ENCODE measurements at regions not wholly inside any gene's neighbourhood (a gene's known extent, or its start where the extent isn't known, plus 50 kb on each side); places are given as distances from the start of the nearest gene placed in this dataset.

- H3K4me1 ChIP-seq (ENCODE audit: insufficient read depth, low read length) = no peaks in the 10 kb centered on the region
- peak in 1 of 5 donors; percentile 4 for DNase-seq
- Mint-ChIP-seq H3K36me3 (no peaks in the 10 kb centered on the region), H3K4me3 (no peak overlapping the region), H3K9me3 (no peaks in the 10 kb centered on the region), H3K27ac (peak overlapping the region in 1 of 8 donors; percentile 17), H3K4me1 (peaks cover 6 to 11% (median 9%) of the 10 kb centered on the region in 3 donors), H3K27me3 (peaks cover 0 to 5% of the 10 kb centered on the region in 2 donors)
- no peak overlapping the region for H3K4me3 ChIP-seq (ENCODE audit: low read length)
- ChIA-PET POLR2A (no interaction called here), CTCF (interaction anchor here (0.9 to 1.7 kb wide), 2 partner anchors 9 to 12 kb away, joined by 3 to 4 read pairs; no protein-coding TSS in a partner anchor)
- H3K36me3 ChIP-seq (ENCODE audit: insufficient read depth, low read length) = no peaks in the 10 kb centered on the region
- H3K27me3 ChIP-seq (ENCODE audit: insufficient read depth, low read length, poor library complexity, severe bottlenecking) = no peaks in the 10 kb centered on the region
- H3K9me3 ChIP-seq (ENCODE audit: low read length) = no peaks in the 10 kb centered on the region
- H3K27ac ChIP-seq (ENCODE audit: low read depth, low read length) = no peak overlapping the region
Observed at GRCh38 chr14:35944847-35945246, 118.7 kb downstream of the BRMS1L start.

GRCh38 chr14:35940291-35940690 is 114.2 kb downstream of the BRMS1L start:
- Histone ChIP-seq H3K27ac (ENCODE audit: low read depth, low read length) (no peak overlapping the region), H3K4me3 (ENCODE audit: low read length) (no peak overlapping the region), H3K9me3 (ENCODE audit: low read length) (no peaks in the 10 kb centered on the region), H3K36me3 (ENCODE audit: insufficient read depth, low read length) (no peaks in the 10 kb centered on the region), H3K27me3 (ENCODE audit: insufficient read depth, low read length, poor library complexity, severe bottlenecking) (no peaks in the 10 kb centered on the region), H3K4me1 (ENCODE audit: insufficient read depth, low read length) (no peaks in the 10 kb centered on the region)
- ChIA-PET POLR2A (no interaction called here), CTCF (interaction anchor here (1.7 kb wide), 1 partner anchor 57 kb away, joined by 4 read pairs; no protein-coding TSS in a partner anchor)
- no peaks in the 10 kb centered on the region for H3K9me3 Mint-ChIP-seq
- peak overlapping the region in 3 of 8 donors; percentile 9 to 67 (median 30) for H3K27ac Mint-ChIP-seq
- no peaks in the 10 kb centered on the region for H3K36me3 Mint-ChIP-seq
- H3K27me3 Mint-ChIP-seq = peaks cover 0 to 4% of the 10 kb centered on the region in 2 donors
- H3K4me3 Mint-ChIP-seq = peak overlapping the region in 6 of 7 donors; percentile 4 to 77 (median 50)
- DNase-seq = no peak
- H3K4me1 Mint-ChIP-seq = peaks cover 6 to 11% (median 9%) of the 10 kb centered on the region in 3 donors

- Histone ChIP-seq H3K4me3 (ENCODE audit: low read length) (no peak overlapping the region), H3K4me1 (ENCODE audit: insufficient read depth, low read length) (peaks cover 4% of the 10 kb centered on the region), H3K27me3 (ENCODE audit: insufficient read depth, low read length, poor library complexity, severe bottlenecking) (no peaks in the 10 kb centered on the region), H3K27ac (ENCODE audit: low read depth, low read length) (no peak overlapping the region), H3K9me3 (ENCODE audit: low read length) (no peaks in the 10 kb centered on the region), H3K36me3 (ENCODE audit: insufficient read depth, low read length) (no peaks in the 10 kb centered on the region)
- Mint-ChIP-seq H3K27me3 (peaks cover 0 to 6% of the 10 kb centered on the region in 2 donors), H3K9me3 (no peaks in the 10 kb centered on the region), H3K4me3 (no peak overlapping the region), H3K36me3 (no peaks in the 10 kb centered on the region), H3K4me1 (peaks cover 8 to 19% (median 14%) of the 10 kb centered on the region in 3 donors), H3K27ac (no peak overlapping the region)
- no peak for DNase-seq
- ChIA-PET CTCF (no interaction called here), POLR2A (no interaction called here)
Observed at GRCh38 chr14:35938770-35939169, 112.6 kb downstream of the BRMS1L start.

- Mint-ChIP-seq H3K27ac (peak overlapping the region in 1 of 8 donors; percentile 86), H3K4me1 (peaks cover 15 to 26% (median 19%) of the 10 kb centered on the region in 3 donors)
Observed at GRCh38 chr14:35934499-35934898, 108.4 kb downstream of the BRMS1L start.

GRCh38 chr14:35932659-35933159 is 106.6 kb downstream of the BRMS1L start:
- Mint-ChIP-seq H3K9me3 (no peaks in the 10 kb centered on the region), H3K27ac (peak overlapping the region in 7 of 8 donors; percentile 60 to 94 (median 83)), H3K4me1 (peaks cover 15 to 26% (median 19%) of the 10 kb centered on the region in 3 donors), H3K4me3 (peak overlapping the region; percentile 46 to 91 (median 83)), H3K27me3 (peaks cover 0 to 4% of the 10 kb centered on the region in 2 donors), H3K36me3 (no peaks in the 10 kb centered on the region)
- peaks cover 13% of the 10 kb centered on the region for H3K4me1 ChIP-seq (ENCODE audit: insufficient read depth, low read length)
- peak in 2 of 5 donors; percentile 16 to 59 for DNase-seq
- peak overlapping the region; percentile 72 for H3K4me3 ChIP-seq (ENCODE audit: low read length)
- no peaks in the 10 kb centered on the region for H3K36me3 ChIP-seq (ENCODE audit: insufficient read depth, low read length)
- no peak overlapping the region for H3K27ac ChIP-seq (ENCODE audit: low read depth, low read length)
- no peaks in the 10 kb centered on the region for H3K27me3 ChIP-seq (ENCODE audit: insufficient read depth, low read length, poor library complexity, severe bottlenecking)
- no peaks in the 10 kb centered on the region for H3K9me3 ChIP-seq (ENCODE audit: low read length)
- CTCF ChIA-PET = interaction anchor here (1.0 kb wide), 1 partner anchor 12 kb away, joined by 4 read pairs; no protein-coding TSS in a partner anchor
- POLR2A ChIA-PET = no interaction called here

More at GRCh38 chr14:35934499-35934898, 108.4 kb downstream of the BRMS1L start:
- H3K4me3 ChIP-seq (ENCODE audit: low read length) = no peak overlapping the region
- H3K9me3 Mint-ChIP-seq = no peaks in the 10 kb centered on the region
- ChIA-PET POLR2A (no interaction called here), CTCF (no interaction called here)
- no peaks in the 10 kb centered on the region for H3K27me3 ChIP-seq (ENCODE audit: insufficient read depth, low read length, poor library complexity, severe bottlenecking)
- peaks cover 13% of the 10 kb centered on the region for H3K4me1 ChIP-seq (ENCODE audit: insufficient read depth, low read length)
- H3K36me3 ChIP-seq (ENCODE audit: insufficient read depth, low read length) = no peaks in the 10 kb centered on the region
- no peaks in the 10 kb centered on the region for H3K9me3 ChIP-seq (ENCODE audit: low read length)
- H3K27me3 Mint-ChIP-seq = peaks cover 0 to 6% of the 10 kb centered on the region in 2 donors
- no peaks in the 10 kb centered on the region for H3K36me3 Mint-ChIP-seq
- H3K27ac ChIP-seq (ENCODE audit: low read depth, low read length) = no peak overlapping the region
- H3K4me3 Mint-ChIP-seq = no peak overlapping the region
- DNase-seq = no peak

- Histone ChIP-seq H3K36me3 (ENCODE audit: insufficient read depth, low read length) (no peaks in the 10 kb centered on the region), H3K27ac (ENCODE audit: low read depth, low read length) (no peak overlapping the region), H3K9me3 (ENCODE audit: low read length) (no peaks in the 10 kb centered on the region), H3K4me3 (ENCODE audit: low read length) (peak overlapping the region; percentile 72), H3K4me1 (ENCODE audit: insufficient read depth, low read length) (peaks cover 13% of the 10 kb centered on the region), H3K27me3 (ENCODE audit: insufficient read depth, low read length, poor library complexity, severe bottlenecking) (no peaks in the 10 kb centered on the region)
- H3K4me1 Mint-ChIP-seq = peaks cover 15 to 26% (median 19%) of the 10 kb centered on the region in 3 donors
- H3K4me3 Mint-ChIP-seq = peak overlapping the region in 6 of 7 donors; percentile 46 to 90 (median 82)
- no peak for DNase-seq
- ChIA-PET POLR2A (no interaction called here), CTCF (no interaction called here)
- H3K27me3 Mint-ChIP-seq = peaks cover 4 to 5% of the 10 kb centered on the region in 2 donors
- no peaks in the 10 kb centered on the region for H3K36me3 Mint-ChIP-seq
- H3K27ac Mint-ChIP-seq = peak overlapping the region in 1 of 8 donors; percentile 94
- no peaks in the 10 kb centered on the region for H3K9me3 Mint-ChIP-seq
Observed at GRCh38 chr14:35932136-35932535, 106.0 kb downstream of the BRMS1L start.

GRCh38 chr14:35931346-35931745 is 105.2 kb downstream of the BRMS1L start:
- no peak overlapping the region for H3K4me3 Mint-ChIP-seq
- ChIA-PET POLR2A (no interaction called here), CTCF (no interaction called here)
- peaks cover 3 to 5% of the 10 kb centered on the region in 2 donors for H3K27me3 Mint-ChIP-seq
- H3K9me3 Mint-ChIP-seq = no peaks in the 10 kb centered on the region
- no peak overlapping the region for H3K27ac Mint-ChIP-seq
- DNase-seq = no peak
- H3K36me3 Mint-ChIP-seq = no peaks in the 10 kb centered on the region
- peaks cover 15 to 26% (median 19%) of the 10 kb centered on the region in 3 donors for H3K4me1 Mint-ChIP-seq
- no peak overlapping the region for H3K4me3 ChIP-seq (ENCODE audit: low read length)
- H3K36me3 ChIP-seq (ENCODE audit: insufficient read depth, low read length) = no peaks in the 10 kb centered on the region
- H3K27me3 ChIP-seq (ENCODE audit: insufficient read depth, low read length, poor library complexity, severe bottlenecking) = no peaks in the 10 kb centered on the region
- peaks cover 13% of the 10 kb centered on the region for H3K4me1 ChIP-seq (ENCODE audit: insufficient read depth, low read length)
- H3K27ac ChIP-seq (ENCODE audit: low read depth, low read length) = no peak overlapping the region
- H3K9me3 ChIP-seq (ENCODE audit: low read length) = no peaks in the 10 kb centered on the region

GRCh38 chr14:35929186-35929585 is 103.0 kb downstream of the BRMS1L start:
- ChIA-PET POLR2A (no interaction called here), CTCF (no interaction called here)
- Mint-ChIP-seq H3K4me3 (no peak overlapping the region), H3K4me1 (peaks cover 13 to 21% (median 15%) of the 10 kb centered on the region in 3 donors), H3K27me3 (peaks cover 0 to 5% of the 10 kb centered on the region in 2 donors), H3K9me3 (no peaks in the 10 kb centered on the region), H3K36me3 (no peaks in the 10 kb centered on the region), H3K27ac (no peak overlapping the region)
- DNase-seq = no peak
- no peak overlapping the region for H3K4me3 ChIP-seq (ENCODE audit: low read length)
- H3K4me1 ChIP-seq (ENCODE audit: insufficient read depth, low read length) = peaks cover 9% of the 10 kb centered on the region
- H3K27me3 ChIP-seq (ENCODE audit: insufficient read depth, low read length, poor library complexity, severe bottlenecking) = no peaks in the 10 kb centered on the region
- no peaks in the 10 kb centered on the region for H3K36me3 ChIP-seq (ENCODE audit: insufficient read depth, low read length)
- no peaks in the 10 kb centered on the region for H3K9me3 ChIP-seq (ENCODE audit: low read length)
- H3K27ac ChIP-seq (ENCODE audit: low read depth, low read length) = no peak overlapping the region
